IMR-90 (cell line): ENCODE measurements at regions not wholly inside any gene's neighbourhood (a gene's known extent, or its start where the extent isn't known, plus 50 kb on each side); places are given as distances from the start of the nearest gene placed in this dataset.

Experiments
- ATAC-seq: fragments of 200-7000 bp; cut with Tn5 transposase; 2 replicates; pipeline ENCODE4 v1.9.1; 2020; ENCODE audit warnings: low read depth, mild to moderate bottlenecking, moderate library complexity
- BruUV-seq: library from RNA; stranded (reverse); fragments of 400-500 nt; replicated peaks from 2 replicates; lab custom pipeline; 2021; lab: Mats Ljungman, UMichigan
- CTCF ChIA-PET: fragments of 300-600 bp; formaldehyde crosslinking; extraction: SDS; loops from one replicate; lab custom pipeline; 2021; ENCODE audit warnings: antibody characterized with exemption; lab: Yijun Ruan, JAX
- POLR2A ChIA-PET: fragments of 300-600 bp; sonication (Branson Sonifier 250); formaldehyde crosslinking; loops from one replicate; lab custom pipeline; 2022; ENCODE audit warnings: antibody characterized with exemption; ENCODE audit not compliant: unreplicated experiment; lab: Charles Lee
- DNase-seq: peaks from one replicate; pipeline ENCODE4 v3.0.0; 2013
- H2AFZ ChIP-seq: replicated peaks from 2 replicates; pipeline ENCODE3; 2013; ENCODE audit warnings: low read length, mild to moderate bottlenecking; ENCODE audit not compliant: poor library complexity
- H2AK5ac ChIP-seq: 2 replicates; pipeline ENCODE4 v1.6.1; 2013; ENCODE audit warnings: low read depth, low read length, inconsistent platforms
- H2AK9ac ChIP-seq: replicated peaks from 2 replicates; pipeline ENCODE3; 2013; ENCODE audit warnings: mild to moderate bottlenecking, low read depth, low read length, moderate library complexity; ENCODE audit not compliant: poor library complexity
- H2BK120ac ChIP-seq: 2 replicates; pipeline ENCODE4 v1.6.1; 2013; ENCODE audit warnings: low read depth, low read length, inconsistent platforms
- H2BK15ac ChIP-seq: 3 replicates; pipeline ENCODE4 v1.6.1; 2013; ENCODE audit warnings: low read depth, low read length, inconsistent platforms
- H2BK20ac ChIP-seq: 2 replicates; pipeline ENCODE4 v1.6.1; 2013; ENCODE audit warnings: low read depth, mild to moderate bottlenecking, inconsistent platforms, low read length, moderate library complexity
- H2BK5ac ChIP-seq: 2 replicates; pipeline ENCODE4 v1.6.1; 2013; ENCODE audit warnings: mild to moderate bottlenecking, low read depth, low read length, inconsistent platforms; ENCODE audit not compliant: poor library complexity, severe bottlenecking
- H3K14ac ChIP-seq: replicated peaks from 2 replicates; pipeline ENCODE4 v1.6.1; 2013; ENCODE audit warnings: low read depth, low read length, inconsistent platforms
- H3K18ac ChIP-seq: 2 replicates; pipeline ENCODE4 v1.6.1; 2013; ENCODE audit warnings: low read depth, low read length, control low read depth
- H3K23ac ChIP-seq: 2 replicates; pipeline ENCODE4 v1.6.1; 2013; ENCODE audit warnings: low read depth, low read length, inconsistent platforms
- H3K27ac ChIP-seq: 2 replicates; pipeline ENCODE4 v1.5.1; 2013; ENCODE audit warnings: mild to moderate bottlenecking, control low read depth, low read length; ENCODE audit not compliant: insufficient read depth
- H3K27me3 ChIP-seq: 2 replicates; pipeline ENCODE4 v1.6.1; 2013; ENCODE audit warnings: low read length; ENCODE audit not compliant: control insufficient read depth, insufficient read depth
- H3K36me3 ChIP-seq: 2 replicates; pipeline ENCODE4 v1.6.1; 2013; ENCODE audit warnings: low read length, mixed read lengths; ENCODE audit not compliant: control insufficient read depth, insufficient read depth
- H3K4ac ChIP-seq: 2 replicates; pipeline ENCODE4 v1.6.1; 2013; ENCODE audit warnings: low read depth, low read length, inconsistent platforms
- H3K4me1 ChIP-seq: 2 replicates; pipeline ENCODE4 v1.6.1; 2013; ENCODE audit warnings: low read length, mixed read lengths; ENCODE audit not compliant: control insufficient read depth, insufficient read depth
- H3K4me2 ChIP-seq: 2 replicates; pipeline ENCODE4 v1.6.1; 2013; ENCODE audit warnings: low read depth, mild to moderate bottlenecking, control low read depth, low read length, moderate library complexity
- H3K4me3 ChIP-seq: 2 replicates; pipeline ENCODE4 v1.5.1; 2013; ENCODE audit warnings: low read depth, mild to moderate bottlenecking, control low read depth, low read length, moderate library complexity; ENCODE audit not compliant: insufficient read depth
- H3K56ac ChIP-seq: 2 replicates; pipeline ENCODE4 v1.6.1; 2013; ENCODE audit warnings: low read length, inconsistent platforms; ENCODE audit not compliant: insufficient read depth; ENCODE audit errors: extremely low read depth
- H3K79me1 ChIP-seq, 2 experiments: 2 replicates each; pipeline ENCODE4 v1.6.1; 2013; ENCODE audit warnings: low read length in 2 of 2, inconsistent platforms in 1 of 2, low read depth in 1 of 2
- H3K9ac ChIP-seq: 2 replicates; pipeline ENCODE4 v1.6.1; 2013; ENCODE audit warnings: low read depth, low read length, control low read depth
- H3K9me1 ChIP-seq: 2 replicates; pipeline ENCODE4 v1.6.1; 2013; ENCODE audit warnings: low read length, inconsistent platforms; ENCODE audit not compliant: insufficient read depth
- H3K9me3 ChIP-seq: 2 replicates; pipeline ENCODE4 v1.6.1; 2013; ENCODE audit warnings: low read length; ENCODE audit not compliant: control insufficient read depth, insufficient read depth
- H4K20me1 ChIP-seq: 2 replicates; pipeline ENCODE4 v1.6.1; 2013; ENCODE audit warnings: low read length, inconsistent platforms; ENCODE audit not compliant: insufficient read depth
- H4K5ac ChIP-seq: 2 replicates; pipeline ENCODE4 v1.6.1; 2013; ENCODE audit warnings: mild to moderate bottlenecking, low read depth, low read length, control low read depth
- H4K8ac ChIP-seq, 2 experiments: 2 replicates each; pipeline ENCODE4 v1.6.1; 2013; ENCODE audit warnings: low read depth in 2 of 2, low read length in 2 of 2, control low read depth in 1 of 2, inconsistent platforms in 1 of 2
- H4K91ac ChIP-seq: 2 replicates; pipeline ENCODE4 v1.6.1; 2013; ENCODE audit warnings: low read depth, low read length, inconsistent platforms; ENCODE audit not compliant: insufficient read depth
- CEBPB ChIP-seq: IDR thresholded peaks from 2 replicates; pipeline ENCODE4 v1.6.1; 2012; ENCODE audit warnings: low read depth, low read length, improper control_type of control experiment
- ELK1 ChIP-seq: fragments of 150-350 bp; IDR thresholded peaks from 2 replicates; pipeline ENCODE4 v1.6.1; 2016; ENCODE audit warnings: low read depth, mild to moderate bottlenecking, low read length, moderate library complexity, borderline replicate concordance
- FOS ChIP-seq: fragments of 150-350 bp; IDR thresholded peaks from 2 replicates; pipeline ENCODE4 v1.6.1; 2016; ENCODE audit warnings: low read depth, low read length
- MAFK ChIP-seq: IDR thresholded peaks from 2 replicates; pipeline ENCODE4 v1.6.1; 2012; ENCODE audit warnings: low read depth, low read length, improper control_type of control experiment
- MAZ ChIP-seq: IDR thresholded peaks from 2 replicates; pipeline ENCODE4 v1.6.1; 2012; ENCODE audit warnings: low read depth, mild to moderate bottlenecking, low read length, improper control_type of control experiment, moderate library complexity, borderline replicate concordance
- MXI1 ChIP-seq: IDR thresholded peaks from 2 replicates; pipeline ENCODE4 v1.6.1; 2012; ENCODE audit warnings: low read depth, mild to moderate bottlenecking, low read length, moderate library complexity, borderline replicate concordance
- POLR2A ChIP-seq: IDR thresholded peaks from 2 replicates; pipeline ENCODE4 v1.6.1; 2012; ENCODE audit warnings: mild to moderate bottlenecking, low read depth, low read length
- RAD21 ChIP-seq: IDR thresholded peaks from 2 replicates; pipeline ENCODE4 v1.6.1; 2012; ENCODE audit warnings: low read length, improper control_type of control experiment
- RCOR1 ChIP-seq: IDR thresholded peaks from 2 replicates; pipeline ENCODE4 v1.6.1; 2012; ENCODE audit warnings: mild to moderate bottlenecking, low read length, improper control_type of control experiment; ENCODE audit not compliant: insufficient replicate concordance
- SMC3 ChIP-seq: fragments of 150-350 bp; IDR thresholded peaks from 2 replicates; pipeline ENCODE4 v1.6.1; 2016; ENCODE audit warnings: low read depth, mild to moderate bottlenecking, antibody characterized with exemption, low read length, moderate library complexity
- USF2 ChIP-seq: fragments of 150-350 bp; IDR thresholded peaks from 2 replicates; pipeline ENCODE4 v1.6.1; 2017; ENCODE audit warnings: mild to moderate bottlenecking, antibody characterized with exemption, low read length, low read depth
- WGBS, 2 experiments: methylation state at CpG; one replicate each; pipeline versions ENCODE4 v1.1.5 to v1.1.7; 2013; ENCODE audit warnings: missing lambda C conversion rate in 2 of 2; ENCODE audit not compliant: insufficient read length in 1 of 2; ENCODE audit errors: extremely low coverage in 2 of 2; 5-methylcytosine and 5-hydroxymethylcytosine counted together
- dilution Hi-C: fragments of 300-500 bp; cut with HindIII; formaldehyde crosslinking; loops from one replicate; pipeline ENCODE4 v1.14.3; 2018; ENCODE audit warnings: low sequenced_read_pairs; ENCODE audit not compliant: unreplicated experiment
- in situ Hi-C: fragments of 300-500 bp; cut with MboI; formaldehyde crosslinking; loops from 3 replicates; pipeline ENCODE4 v1.14.3; 2019; ENCODE audit warnings: low sequenced_read_pairs, inconsistent platforms, mixed read lengths
- intact Hi-C: fragments of 100-400 bp; cut with micrococcal nuclease; formaldehyde crosslinking; loops from 2 replicates; pipeline ENCODE4 v1.10.0; 2022

GRCh38 chr13:40231311-40231710 lies 435.1 kb downstream of the FOXO1 start:
- Histone ChIP-seq H2AK5ac (no peak overlapping the region), H2BK20ac (no peak overlapping the region), H3K9me1 (no peaks in the 10 kb centered on the region), H2BK5ac (no peak overlapping the region), H3K79me1 (no peaks in the 10 kb centered on the region), H3K36me3 (no peaks in the 10 kb centered on the region), H3K23ac (no peak overlapping the region), H3K4ac (no peak overlapping the region), H3K4me1 (no peaks in the 10 kb centered on the region), H3K9me3 (no peaks in the 10 kb centered on the region), H2BK15ac (no peak overlapping the region), H4K91ac (no peak overlapping the region), H3K4me3 (no peak overlapping the region), H4K5ac (no peak overlapping the region), H4K20me1 (no peaks in the 10 kb centered on the region), H3K18ac (no peak overlapping the region), H3K14ac (no peak overlapping the region), H2AK9ac (no peak overlapping the region), H2AFZ (no peak overlapping the region), H2BK120ac (no peak overlapping the region), H3K9ac (no peak overlapping the region), H3K27ac (no peak overlapping the region), H3K27me3 (no peaks in the 10 kb centered on the region), H4K8ac (no peak overlapping the region), H3K4me2 (no peak overlapping the region), H3K56ac (no peak overlapping the region)
- CTCF ChIA-PET = no interaction called here
- dilution Hi-C loops = no loop called here
- in situ Hi-C loops = no loop called here
- intact Hi-C loops = no loop called here
- no peak for DNase-seq
- no TSS peak for BruUV-seq
- no CpG with 5 or more reads among the region's 2 CpGs for WGBS, 2 experiments
- POLR2A ChIA-PET = no interaction called here
- no peak for TF ChIP-seq POLR2A
- TF ChIP-seq MXI1 = no peak
- no peak for TF ChIP-seq USF2
- no peak for TF ChIP-seq RCOR1
- no peak for TF ChIP-seq RAD21
- no peak for TF ChIP-seq FOS
- no peak for TF ChIP-seq MAZ
- no peak for TF ChIP-seq MAFK
- no peak for TF ChIP-seq CEBPB
- TF ChIP-seq ELK1 = no peak
- TF ChIP-seq SMC3 = no peak
- no peak for ATAC-seq
